COLO668 (cell line): ENCODE measurements at regions not wholly inside any gene's neighbourhood (a gene's known extent, or its start where the extent isn't known, plus 50 kb on each side); places are given as distances from the start of the nearest gene placed in this dataset.
"Not testable (repeated sequence)": the region's sequence is repeated elsewhere in the genome, so short reads cannot be mapped to it uniquely, and the experiment has no call there.

Experiments
- DNase-seq: peaks from one replicate; lab custom pipeline; 2025; ENCODE audit not compliant: unreplicated experiment; lab: John Stamatoyannopoulos, UW

- no peak for DNase-seq
Observed at GRCh38 chr2:180699657-180700361, 280.6 kb upstream of the UBE2E3 start.

GRCh38 chr2:180698668-180699067, 281.7 kb upstream of the UBE2E3 start:
- DNase-seq: no peak

- DNase-seq: no peak
Observed at GRCh38 chr2:180695586-180696401, 284.6 kb upstream of the UBE2E3 start.

GRCh38 chr2:180694445-180695421, 285.7 kb upstream of the UBE2E3 start:
- DNase-seq: no peak

GRCh38 chr2:180692322-180692721, 288.1 kb upstream of the UBE2E3 start:
- no peak for DNase-seq

- DNase-seq: not testable (repeated sequence)
Observed at GRCh38 chr2:180691855-180692223, 288.6 kb upstream of the UBE2E3 start.

GRCh38 chr2:180691186-180691854, 289.1 kb upstream of the UBE2E3 start:
- DNase-seq: not testable (repeated sequence)

- DNase-seq: no peak
Observed at GRCh38 chr2:180690611-180691010, 289.8 kb upstream of the UBE2E3 start.

- DNase-seq: no peak
Observed at GRCh38 chr2:180682871-180683270, 297.5 kb upstream of the UBE2E3 start.

- no peak for DNase-seq
Observed at GRCh38 chr2:180679693-180680092, 300.7 kb upstream of the UBE2E3 start.

- no peak for DNase-seq
Observed at GRCh38 chr2:180678625-180678972, 301.8 kb upstream of the UBE2E3 start.

GRCh38 chr2:180677930-180678624, 302.3 kb upstream of the UBE2E3 start:
- no peak for DNase-seq

- no peak for DNase-seq
Observed at GRCh38 chr2:180677200-180677599, 303.2 kb upstream of the UBE2E3 start.

- no peak for DNase-seq
Observed at GRCh38 chr2:180676520-180677025, 303.8 kb upstream of the UBE2E3 start.

- no peak for DNase-seq
Observed at GRCh38 chr2:180675170-180675569, 305.2 kb upstream of the UBE2E3 start.

GRCh38 chr2:180672377-180672776, 308.0 kb upstream of the UBE2E3 start:
- no peak for DNase-seq

GRCh38 chr2:180670302-180671003, 310.0 kb upstream of the UBE2E3 start:
- no peak for DNase-seq

- no peak for DNase-seq
Observed at GRCh38 chr2:180669016-180669415, 311.4 kb upstream of the UBE2E3 start.

GRCh38 chr2:180664507-180664906, 315.9 kb upstream of the UBE2E3 start:
- DNase-seq: no peak
